ENCODE measurements at regions not wholly inside any gene's neighbourhood (a gene's known extent, or its start where the extent isn't known, plus 50 kb on each side); places are given as distances from the start of the nearest gene placed in this dataset.

DNA sequence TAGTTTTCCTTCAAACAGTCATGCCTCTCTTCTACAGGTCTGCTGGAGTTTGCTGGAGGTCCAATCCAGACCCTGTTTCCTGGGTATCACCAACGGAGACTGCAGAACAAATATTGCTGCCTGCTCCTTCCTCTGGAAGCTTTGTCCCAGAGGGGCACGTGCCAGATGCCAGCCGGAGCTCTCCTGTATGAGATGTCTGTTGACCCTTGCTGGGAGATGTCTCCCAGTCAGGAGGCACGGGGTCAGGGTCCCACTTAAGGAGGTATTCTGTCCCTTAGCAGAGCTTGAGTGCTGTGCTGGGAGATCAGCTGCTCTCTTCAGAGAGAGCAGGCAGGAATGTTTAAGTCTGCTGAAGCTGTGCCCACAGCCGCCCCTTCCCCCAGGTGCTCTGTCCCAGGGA lies 666.9 kb downstream of the FRK start:
- dilution Hi-C loops (cut with MboI; ENCODE audit: extremely low pct_ligation_motif_present, low sequenced_read_pairs) (no loop called here), intact Hi-C loops (cut with micrococcal nuclease) (no loop called here)
- DNase-seq (ENCODE audit: low read depth, low spot score) (no peak), FAIRE-seq (no peak)
- Histone ChIP-seq H3K9me1 (replicated peaks; ENCODE audit: control insufficient read depth, extremely low read depth, insufficient read depth, low read length) (no peaks in the 10 kb centered on the region), H4K20me1 (replicated peaks; ENCODE audit: control insufficient read depth, extremely low read depth, insufficient read depth, low read length) (no peaks in the 10 kb centered on the region), H3K27ac (ENCODE audit: insufficient read depth, low read depth, low read length) (no peak overlapping the region), H3K79me2 (ENCODE audit: control insufficient read depth, insufficient read depth, low read length) (no peaks in the 10 kb centered on the region), H3K9me3 (replicated peaks; ENCODE audit: control insufficient read depth, insufficient read depth, low read length) (peaks cover 1% of the 10 kb centered on the region), H3K4me3 (replicated peaks in 1 of 3; ENCODE audit: insufficient read depth in 1 of 3, low read depth in 1 of 3, low read length in 3 of 3) (no peak overlapping the region), H2AFZ (ENCODE audit: low read depth, low read length) (no peak overlapping the region), H3K4me1 (ENCODE audit: control insufficient read depth, extremely low read depth, insufficient read depth, low read length) (no peaks in the 10 kb centered on the region), H3K4me2 (ENCODE audit: insufficient read depth, low read length) (no peak overlapping the region), H3K9ac (replicated peaks; ENCODE audit: extremely low read depth, insufficient read depth, low read length) (no peak overlapping the region), H3K27me3 (ENCODE audit: control insufficient read depth in 2 of 2, insufficient read depth in 2 of 2, low read length in 2 of 2) (no peaks in the 10 kb centered on the region), H3K36me3 (ENCODE audit: control insufficient read depth in 2 of 2, extremely low read depth in 1 of 2, insufficient read depth in 2 of 2, low read length in 2 of 2) (no peaks in the 10 kb centered on the region)
- CTCF ChIA-PET = no interaction called here
- no peak for TF ChIP-seq JUN (IDR thresholded peaks at IDR 0.05; ENCODE audit: borderline replicate concordance, insufficient read depth, insufficient read length, low read depth)
- no peak for TF ChIP-seq MYC (IDR thresholded peaks at IDR 0.05; ENCODE audit: low read depth, low read length)
- TF ChIP-seq FOS (IDR thresholded peaks at IDR 0.05; ENCODE audit: borderline replicate concordance, insufficient read depth, low read length) = no peak
- TF ChIP-seq POLR2A (IDR thresholded peaks at IDR 0.05; ENCODE audit: low read depth, low read length) = no peak
- TF ChIP-seq, protein P1, sequence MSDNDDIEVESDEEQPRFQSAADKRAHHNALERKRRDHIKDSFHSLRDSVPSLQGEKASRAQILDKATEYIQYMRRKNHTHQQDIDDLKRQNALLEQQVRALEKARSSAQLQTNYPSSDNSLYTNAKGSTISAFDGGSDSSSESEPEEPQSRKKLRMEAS (IDR thresholded peaks at IDR 0.05; ENCODE audit: insufficient read depth, insufficient read length) = no peak
- TF ChIP-seq POLR2AphosphoS5 (IDR thresholded peaks at IDR 0.05; ENCODE audit: insufficient read depth, low read depth, low read length) = no peak
- no peak for TF ChIP-seq CTCF (IDR thresholded peaks at IDR 0.05; ENCODE audit: extremely low read depth in 1 of 2, insufficient read depth in 1 of 2, low read depth in 1 of 2, low read length in 2 of 2)
- TF ChIP-seq EZH2 (IDR thresholded peaks at IDR 0.05; ENCODE audit: borderline replicate concordance, low read depth, low read length, severe bottlenecking) = no peak
- no peak for TF ChIP-seq GATA2 (IDR thresholded peaks at IDR 0.05; ENCODE audit: insufficient read depth, insufficient read length, low read depth, low read length)
- BruUV-seq (replicated peaks) = no TSS peak
- POLR2A ChIA-PET = no interaction called here
